ENCODE measurements at regions not wholly inside any gene's neighbourhood (a gene's known extent, or its start where the extent isn't known, plus 50 kb on each side); places are given as distances from the start of the nearest gene placed in this dataset.

DNA sequence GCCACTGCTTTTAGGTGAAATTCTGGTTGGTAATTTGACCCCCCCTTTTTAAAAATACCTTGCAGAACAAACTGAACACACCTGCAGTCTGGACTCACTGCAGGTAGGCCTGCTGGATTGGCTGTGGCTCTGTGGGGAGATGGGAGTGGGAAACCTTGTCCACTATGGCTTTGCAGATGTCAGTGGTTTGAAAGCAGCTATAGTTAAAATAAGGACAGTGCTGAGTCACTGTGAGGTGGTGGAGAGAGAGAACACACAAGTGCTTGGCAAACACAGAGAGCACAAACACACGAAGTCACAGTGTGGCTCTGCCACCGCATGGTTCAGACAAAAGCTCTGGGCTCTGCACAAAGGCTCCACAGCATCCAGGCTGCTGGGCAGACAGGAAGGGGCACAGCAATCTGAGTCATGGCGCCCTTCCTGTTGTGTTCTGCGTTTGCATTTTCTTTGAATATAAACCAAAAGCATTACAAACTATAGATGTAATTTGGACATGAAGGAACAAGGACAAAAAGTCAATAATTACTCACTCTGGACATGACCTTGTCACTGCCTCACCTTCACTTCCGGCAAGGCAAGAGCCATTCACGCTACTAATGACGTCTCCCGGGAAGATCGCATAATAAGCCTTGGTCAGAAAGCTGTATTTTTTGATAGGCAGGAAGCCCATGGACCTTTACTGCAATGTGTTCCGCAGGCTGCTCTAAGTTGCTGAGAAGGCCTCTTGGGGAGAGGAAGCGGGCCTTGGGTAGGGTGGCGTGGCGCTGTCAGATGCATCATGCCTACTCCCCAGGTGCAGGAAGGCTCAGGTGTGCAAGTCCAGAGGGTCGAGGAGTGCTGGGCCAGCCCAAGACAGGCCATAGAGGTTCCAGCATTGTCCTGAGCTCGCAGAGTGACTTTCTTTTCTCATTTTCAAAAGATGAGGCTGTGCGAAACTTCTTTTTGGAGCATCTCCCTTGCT is 60.1 kb upstream of the MED9 start (continued):
- TF ChIP-seq KIAA2018 (CRISPR knock-in tag; IDR thresholded peaks at IDR 0.05; ENCODE audit: borderline replicate concordance) (no peak), POLR2AphosphoS5 (IDR thresholded peaks at IDR 0.05; ENCODE audit: low read depth, low read length) (no peak), MEF2D (CRISPR knock-in tag; IDR thresholded peaks at IDR 0.05) (no peak)
- TF ChIP-seq, protein P1, sequence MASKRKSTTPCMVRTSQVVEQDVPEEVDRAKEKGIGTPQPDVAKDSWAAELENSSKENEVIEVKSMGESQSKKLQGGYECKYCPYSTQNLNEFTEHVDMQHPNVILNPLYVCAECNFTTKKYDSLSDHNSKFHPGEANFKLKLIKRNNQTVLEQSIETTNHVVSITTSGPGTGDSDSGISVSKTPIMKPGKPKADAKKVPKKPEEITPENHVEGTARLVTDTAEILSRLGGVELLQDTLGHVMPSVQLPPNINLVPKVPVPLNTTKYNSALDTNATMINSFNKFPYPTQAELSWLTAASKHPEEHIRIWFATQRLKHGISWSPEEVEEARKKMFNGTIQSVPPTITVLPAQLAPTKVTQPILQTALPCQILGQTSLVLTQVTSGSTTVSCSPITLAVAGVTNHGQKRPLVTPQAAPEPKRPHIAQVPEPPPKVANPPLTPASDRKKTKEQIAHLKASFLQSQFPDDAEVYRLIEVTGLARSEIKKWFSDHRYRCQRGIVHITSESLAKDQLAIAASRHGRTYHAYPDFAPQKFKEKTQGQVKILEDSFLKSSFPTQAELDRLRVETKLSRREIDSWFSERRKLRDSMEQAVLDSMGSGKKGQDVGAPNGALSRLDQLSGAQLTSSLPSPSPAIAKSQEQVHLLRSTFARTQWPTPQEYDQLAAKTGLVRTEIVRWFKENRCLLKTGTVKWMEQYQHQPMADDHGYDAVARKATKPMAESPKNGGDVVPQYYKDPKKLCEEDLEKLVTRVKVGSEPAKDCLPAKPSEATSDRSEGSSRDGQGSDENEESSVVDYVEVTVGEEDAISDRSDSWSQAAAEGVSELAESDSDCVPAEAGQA (IDR thresholded peaks at IDR 0.05; ENCODE audit: low read depth), result peak; percentile 59
- TF ChIP-seq, protein P1 (CRISPR knock-in tag; IDR thresholded peaks at IDR 0.05; ENCODE audit: borderline replicate concordance), result no peak; the same call in 1 of the 2 replicates
- TF ChIP-seq, protein P2, sequence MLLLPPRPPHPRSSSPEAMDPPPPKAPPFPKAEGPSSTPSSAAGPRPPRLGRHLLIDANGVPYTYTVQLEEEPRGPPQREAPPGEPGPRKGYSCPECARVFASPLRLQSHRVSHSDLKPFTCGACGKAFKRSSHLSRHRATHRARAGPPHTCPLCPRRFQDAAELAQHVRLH (CRISPR knock-in tag; IDR thresholded peaks at IDR 0.05; ENCODE audit: borderline replicate concordance, low read depth), result no peak
- TF ChIP-seq, protein P3, sequence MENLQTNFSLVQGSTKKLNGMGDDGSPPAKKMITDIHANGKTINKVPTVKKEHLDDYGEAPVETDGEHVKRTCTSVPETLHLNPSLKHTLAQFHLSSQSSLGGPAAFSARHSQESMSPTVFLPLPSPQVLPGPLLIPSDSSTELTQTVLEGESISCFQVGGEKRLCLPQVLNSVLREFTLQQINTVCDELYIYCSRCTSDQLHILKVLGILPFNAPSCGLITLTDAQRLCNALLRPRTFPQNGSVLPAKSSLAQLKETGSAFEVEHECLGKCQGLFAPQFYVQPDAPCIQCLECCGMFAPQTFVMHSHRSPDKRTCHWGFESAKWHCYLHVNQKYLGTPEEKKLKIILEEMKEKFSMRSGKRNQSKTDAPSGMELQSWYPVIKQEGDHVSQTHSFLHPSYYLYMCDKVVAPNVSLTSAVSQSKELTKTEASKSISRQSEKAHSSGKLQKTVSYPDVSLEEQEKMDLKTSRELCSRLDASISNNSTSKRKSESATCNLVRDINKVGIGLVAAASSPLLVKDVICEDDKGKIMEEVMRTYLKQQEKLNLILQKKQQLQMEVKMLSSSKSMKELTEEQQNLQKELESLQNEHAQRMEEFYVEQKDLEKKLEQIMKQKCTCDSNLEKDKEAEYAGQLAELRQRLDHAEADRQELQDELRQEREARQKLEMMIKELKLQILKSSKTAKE (CRISPR knock-in tag; IDR thresholded peaks at IDR 0.05; ENCODE audit: borderline replicate concordance), result no peak
- TF ChIP-seq, protein P4, sequence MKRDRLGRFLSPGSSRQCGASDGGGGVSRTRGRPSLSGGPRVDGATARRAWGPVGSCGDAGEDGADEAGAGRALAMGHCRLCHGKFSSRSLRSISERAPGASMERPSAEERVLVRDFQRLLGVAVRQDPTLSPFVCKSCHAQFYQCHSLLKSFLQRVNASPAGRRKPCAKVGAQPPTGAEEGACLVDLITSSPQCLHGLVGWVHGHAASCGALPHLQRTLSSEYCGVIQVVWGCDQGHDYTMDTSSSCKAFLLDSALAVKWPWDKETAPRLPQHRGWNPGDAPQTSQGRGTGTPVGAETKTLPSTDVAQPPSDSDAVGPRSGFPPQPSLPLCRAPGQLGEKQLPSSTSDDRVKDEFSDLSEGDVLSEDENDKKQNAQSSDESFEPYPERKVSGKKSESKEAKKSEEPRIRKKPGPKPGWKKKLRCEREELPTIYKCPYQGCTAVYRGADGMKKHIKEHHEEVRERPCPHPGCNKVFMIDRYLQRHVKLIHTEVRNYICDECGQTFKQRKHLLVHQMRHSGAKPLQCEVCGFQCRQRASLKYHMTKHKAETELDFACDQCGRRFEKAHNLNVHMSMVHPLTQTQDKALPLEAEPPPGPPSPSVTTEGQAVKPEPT (CRISPR knock-in tag; IDR thresholded peaks at IDR 0.05; ENCODE audit: low read depth), result no peak; the same call in 1 of the 2 replicates
